H9 (cell line): ENCODE measurements at regions not wholly inside any gene's neighbourhood (a gene's known extent, or its start where the extent isn't known, plus 50 kb on each side); places are given as distances from the start of the nearest gene placed in this dataset.

ENCODE experiments used
- DNase-seq: peaks from one replicate; pipeline ENCODE4 v3.0.0-alpha.2; 2017
- H2AFZ ChIP-seq: one replicate; pipeline ENCODE4 v1.6.1; 2013; ENCODE audit warnings: mild to moderate bottlenecking, low read length, control low read depth, moderate library complexity
- H2AK5ac ChIP-seq: 2 replicates; pipeline ENCODE4 v1.6.1; 2013; ENCODE audit warnings: low read length, control low read depth, mixed read lengths; ENCODE audit not compliant: insufficient read length
- H2BK120ac ChIP-seq: one replicate; pipeline ENCODE4 v1.6.1; 2013; ENCODE audit warnings: low read depth, mild to moderate bottlenecking, low read length, control low read depth, inconsistent platforms; ENCODE audit not compliant: poor library complexity, severe bottlenecking
- H2BK12ac ChIP-seq: 2 replicates; pipeline ENCODE4 v1.6.1; 2013; ENCODE audit warnings: low read length, control low read depth, mixed read lengths, low read depth; ENCODE audit not compliant: insufficient read length
- H2BK15ac ChIP-seq: 2 replicates; pipeline ENCODE4 v1.6.1; 2013; ENCODE audit warnings: low read depth, low read length, control low read depth
- H2BK20ac ChIP-seq: one replicate; pipeline ENCODE4 v1.6.1; 2013; ENCODE audit warnings: low read depth, mild to moderate bottlenecking, low read length, control low read depth, inconsistent platforms; ENCODE audit not compliant: poor library complexity, severe bottlenecking
- H2BK5ac ChIP-seq: 2 replicates; pipeline ENCODE4 v1.6.1; 2013; ENCODE audit warnings: low read length, control low read depth, mixed read lengths; ENCODE audit not compliant: insufficient read length
- H3K14ac ChIP-seq: 2 replicates; pipeline ENCODE4 v1.6.1; 2013; ENCODE audit warnings: low read length, control low read depth; ENCODE audit not compliant: insufficient read depth
- H3K18ac ChIP-seq: 2 replicates; pipeline ENCODE4 v1.6.1; 2013; ENCODE audit warnings: low read depth, mild to moderate bottlenecking, mixed read lengths, low read length, control low read depth; ENCODE audit not compliant: insufficient read length
- H3K23ac ChIP-seq: 2 replicates; pipeline ENCODE4 v1.6.1; 2013; ENCODE audit warnings: low read length, control low read depth, mixed read lengths, low read depth; ENCODE audit not compliant: insufficient read length
- H3K23me2 ChIP-seq: 2 replicates; pipeline ENCODE4 v1.6.1; 2013; ENCODE audit warnings: low read depth, mild to moderate bottlenecking, mixed read lengths, low read length, control low read depth; ENCODE audit not compliant: insufficient read length, poor library complexity, severe bottlenecking
- H3K27ac ChIP-seq: 2 replicates; pipeline ENCODE4 v1.5.1; 2013; ENCODE audit warnings: low read length, control low read depth, mixed read lengths, low read depth; ENCODE audit not compliant: insufficient read length
- H3K27me3 ChIP-seq: 2 replicates; pipeline ENCODE4 v1.6.1; 2013; ENCODE audit warnings: low read length, control low read depth, inconsistent platforms; ENCODE audit not compliant: insufficient read depth
- H3K4ac ChIP-seq: 2 replicates; pipeline ENCODE4 v1.6.1; 2013; ENCODE audit warnings: low read depth, mild to moderate bottlenecking, control low read depth, inconsistent platforms, low read length, moderate library complexity
- H3K4me1 ChIP-seq: 2 replicates; pipeline ENCODE4 v1.6.1; 2013; ENCODE audit warnings: low read length, control low read depth, inconsistent platforms; ENCODE audit not compliant: insufficient read depth
- H3K4me2 ChIP-seq: 2 replicates; pipeline ENCODE4 v1.6.1; 2013; ENCODE audit warnings: low read length, control low read depth, mixed read lengths; ENCODE audit not compliant: insufficient read length, insufficient read depth
- H3K56ac ChIP-seq: 2 replicates; pipeline ENCODE4 v1.6.1; 2013; ENCODE audit warnings: low read depth, mild to moderate bottlenecking, mixed read lengths, low read length, control low read depth; ENCODE audit not compliant: insufficient read length
- H3K79me1 ChIP-seq: 2 replicates; pipeline ENCODE4 v1.6.1; 2013; ENCODE audit warnings: low read depth, mild to moderate bottlenecking, moderate library complexity, low read length, control low read depth, inconsistent platforms; ENCODE audit not compliant: insufficient read depth, poor library complexity, severe bottlenecking
- H3K79me2 ChIP-seq: 2 replicates; pipeline ENCODE4 v1.6.1; 2013; ENCODE audit warnings: low read length, control low read depth, inconsistent platforms; ENCODE audit not compliant: insufficient read depth
- H3K9ac ChIP-seq: 2 replicates; pipeline ENCODE4 v1.6.1; 2013; ENCODE audit warnings: low read length, control low read depth, mixed read lengths; ENCODE audit not compliant: insufficient read length; ENCODE audit errors: extremely low read depth
- H3K9me3 ChIP-seq: one replicate; pipeline ENCODE4 v1.6.1; 2013; ENCODE audit warnings: low read depth, low read length, inconsistent platforms; ENCODE audit not compliant: control insufficient read depth
- H3T11ph ChIP-seq: one replicate; pipeline ENCODE4 v1.6.1; 2013; ENCODE audit warnings: mild to moderate bottlenecking, low read length, control low read depth, inconsistent platforms
- H4K20me1 ChIP-seq: one replicate; pipeline ENCODE4 v1.6.1; 2013; ENCODE audit not compliant: control insufficient read depth, insufficient read length, insufficient read depth
- H4K5ac ChIP-seq: 2 replicates; pipeline ENCODE4 v1.6.1; 2013; ENCODE audit warnings: low read depth, mild to moderate bottlenecking, mixed read lengths, low read length, control low read depth; ENCODE audit not compliant: insufficient read length
- H4K8ac ChIP-seq: replicated peaks from 2 replicates; pipeline ENCODE4 v1.6.1; 2013; ENCODE audit warnings: low read length, control low read depth, mixed read lengths, low read depth; ENCODE audit not compliant: insufficient read length
- H4K91ac ChIP-seq: 2 replicates; pipeline ENCODE4 v1.6.1; 2013; ENCODE audit warnings: low read depth, mild to moderate bottlenecking, moderate library complexity, mixed read lengths, low read length, control low read depth; ENCODE audit not compliant: insufficient read length
- H3K27ac Mint-ChIP-seq, 3 experiments: 2 replicates in 2 of 3; 3 replicates in 1 of 3; pipeline ENCODE4 v1.8.0; 2020 to 2021; ENCODE audit warnings: mixed read lengths in 3 of 3, mild to moderate bottlenecking in 1 of 3, moderate library complexity in 1 of 3
- H3K27me3 Mint-ChIP-seq: 2 replicates; pipeline ENCODE4 v1.8.0; 2021; ENCODE audit warnings: low read depth, mild to moderate bottlenecking, moderate library complexity, mixed read lengths
- H3K36me3 Mint-ChIP-seq, 3 experiments: 2 replicates in 2 of 3; 3 replicates in 1 of 3; pipeline ENCODE4 v1.8.0; 2020 to 2021; ENCODE audit warnings: low read depth in 3 of 3, mixed read lengths in 3 of 3; ENCODE audit not compliant: insufficient read depth in 1 of 3
- H3K4me1 Mint-ChIP-seq, 2 experiments: 2 replicates each; pipeline ENCODE4 v1.8.0; 2020; ENCODE audit warnings: mixed read lengths in 2 of 2
- H3K4me3 Mint-ChIP-seq, 2 experiments: 2 replicates in 1 of 2; 3 replicates in 1 of 2; pipeline ENCODE4 v1.8.0; 2020 to 2021; ENCODE audit warnings: mild to moderate bottlenecking in 2 of 2, mixed read lengths in 2 of 2, moderate library complexity in 1 of 2
- H3K9me3 Mint-ChIP-seq, 2 experiments: 2 replicates in 1 of 2; 3 replicates in 1 of 2; pipeline ENCODE4 v1.8.0; 2020; ENCODE audit warnings: mild to moderate bottlenecking in 2 of 2, mixed read lengths in 2 of 2, moderate library complexity in 1 of 2
- CTCF ChIP-seq: fragments of 200-600 bp; sonication (generic); conservative IDR thresholded peaks from 3 replicates; pipeline ENCODE4 v1.8.0; 2021; ENCODE audit warnings: antibody characterized with exemption, mild to moderate bottlenecking
- WGBS: extraction: QIAGEN DNeasy Blood & Tissue Kit; methylation state at CpG from one replicate; pipeline ENCODE4 v1.1.7; 2013; ENCODE audit warnings: missing lambda C conversion rate, low lambda C conversion rate, mixed read lengths; ENCODE audit not compliant: insufficient read length; ENCODE audit errors: extremely low coverage; 5-methylcytosine and 5-hydroxymethylcytosine counted together

GRCh38 chr14:43313719-43314118 lies 1193.4 kb downstream of the FSCB start:
- Histone ChIP-seq H3K56ac (no peak overlapping the region), H2AK5ac (no peak overlapping the region), H3K79me2 (no peaks in the 10 kb centered on the region), H4K5ac (no peak overlapping the region), H3K27me3 (no peaks in the 10 kb centered on the region), H3K4me2 (no peak overlapping the region), H3K23me2 (no peaks in the 10 kb centered on the region), H2BK20ac (no peak overlapping the region), H3K14ac (no peak overlapping the region), H3T11ph (no peak overlapping the region), H3K9me3 (no peaks in the 10 kb centered on the region), H4K91ac (no peak overlapping the region), H2AFZ (no peak overlapping the region), H3K23ac (no peak overlapping the region), H2BK5ac (no peak overlapping the region), H3K4me1 (no peaks in the 10 kb centered on the region), H2BK15ac (no peak overlapping the region), H3K4ac (no peak overlapping the region), H3K9ac (no peak overlapping the region), H4K8ac (no peak overlapping the region), H4K20me1 (no peaks in the 10 kb centered on the region), H2BK120ac (no peak overlapping the region), H3K18ac (no peak overlapping the region), H3K27ac (no peak overlapping the region), H2BK12ac (no peak overlapping the region), H3K79me1 (no peaks in the 10 kb centered on the region)
- Mint-ChIP-seq H3K9me3 (peaks cover 0 to 2% of the 10 kb centered on the region in 2 experiments; a peak in 1 of 5 replicates), H3K27me3 (no peaks in the 10 kb centered on the region), H3K27ac (no peak overlapping the region), H3K4me1 (peaks cover 4 to 5% of the 10 kb centered on the region in 2 experiments), H3K4me3 (no peak overlapping the region), H3K36me3 (peaks cover 0 to 2% (median 0%) of the 10 kb centered on the region in 3 experiments; a peak in 3 of 7 replicates)
- DNase-seq: no peak
- TF ChIP-seq CTCF: no peak
- WGBS: no CpG with 5 or more reads among the region's 1 CpG
